ENCODE measurements at regions not wholly inside any gene's neighbourhood (a gene's known extent, or its start where the extent isn't known, plus 50 kb on each side); places are given as distances from the start of the nearest gene placed in this dataset.

DNA sequence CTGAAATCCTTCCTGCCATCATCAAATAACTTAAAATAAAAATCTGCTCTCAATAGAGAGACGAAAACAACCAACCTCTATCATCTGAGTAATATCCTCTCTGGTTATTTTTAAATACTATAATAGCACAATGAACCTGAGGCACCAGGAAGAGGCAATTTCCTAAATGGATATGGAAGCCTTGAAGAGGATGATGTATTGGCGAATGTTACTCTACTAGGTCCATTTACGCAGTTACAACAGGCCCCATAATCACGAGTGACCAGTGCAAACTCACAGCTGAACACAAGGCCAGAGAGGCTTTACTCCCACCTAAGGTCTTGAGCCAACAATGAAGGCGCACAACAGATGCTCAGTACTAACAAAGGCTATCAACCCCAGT lies 678.8 kb upstream of the NR3C2 start:
- DNase-seq (ENCODE audit: low spot score), result no peak

DNA sequence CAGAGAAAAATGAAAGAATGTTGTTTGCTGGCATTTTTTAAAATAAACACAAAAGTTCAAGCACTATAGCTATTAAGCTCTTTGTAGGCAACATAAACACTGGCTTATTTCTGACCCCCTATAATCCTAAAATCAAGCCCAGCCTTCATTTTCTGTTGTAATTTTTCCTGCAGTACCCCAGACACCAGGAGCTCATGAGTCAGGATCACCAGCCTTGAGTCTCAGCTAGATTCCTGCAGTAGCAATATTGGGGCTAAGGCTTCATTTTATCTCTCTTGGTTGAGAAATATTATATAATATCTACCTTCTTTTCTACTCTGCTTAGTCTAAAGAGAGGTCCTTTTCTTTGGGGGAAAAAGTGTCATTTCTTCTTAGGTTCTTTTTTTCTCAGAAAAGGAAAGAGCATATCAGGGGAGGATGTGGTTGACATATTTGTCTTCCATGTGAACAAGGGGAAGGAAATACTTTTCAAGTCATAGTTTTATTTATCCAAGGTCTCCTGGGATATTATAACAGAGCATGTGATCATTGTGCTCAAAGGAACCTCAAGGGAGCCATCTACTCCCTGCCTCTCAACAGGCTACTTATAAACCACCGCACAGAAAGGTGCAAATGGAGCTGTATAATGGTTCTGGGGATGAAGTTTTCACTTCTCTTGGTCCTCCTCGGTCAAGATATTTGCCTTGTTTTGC lies 678.3 kb upstream of the NR3C2 start:
- no peak for DNase-seq (ENCODE audit: low spot score)

DNA sequence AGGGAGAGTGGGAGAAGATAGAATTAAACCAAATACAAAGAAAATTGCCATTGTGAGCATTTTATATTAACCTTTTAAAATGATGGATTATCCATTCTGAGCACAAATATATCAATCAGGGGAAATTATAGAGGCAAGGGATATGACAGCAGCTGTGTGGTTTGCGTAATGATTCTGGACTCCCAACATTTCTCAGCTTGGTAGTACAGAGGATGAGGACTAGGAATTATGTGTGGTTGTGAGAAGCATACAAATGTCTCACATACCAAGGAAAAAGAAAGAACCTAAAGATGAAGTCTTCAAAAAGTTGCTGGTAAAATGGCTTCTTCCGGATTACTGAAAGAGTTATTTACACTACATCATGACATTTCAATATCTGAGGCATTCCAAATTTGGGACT lies 674.6 kb upstream of the NR3C2 start:
- no peak for DNase-seq (ENCODE audit: low spot score)

DNA sequence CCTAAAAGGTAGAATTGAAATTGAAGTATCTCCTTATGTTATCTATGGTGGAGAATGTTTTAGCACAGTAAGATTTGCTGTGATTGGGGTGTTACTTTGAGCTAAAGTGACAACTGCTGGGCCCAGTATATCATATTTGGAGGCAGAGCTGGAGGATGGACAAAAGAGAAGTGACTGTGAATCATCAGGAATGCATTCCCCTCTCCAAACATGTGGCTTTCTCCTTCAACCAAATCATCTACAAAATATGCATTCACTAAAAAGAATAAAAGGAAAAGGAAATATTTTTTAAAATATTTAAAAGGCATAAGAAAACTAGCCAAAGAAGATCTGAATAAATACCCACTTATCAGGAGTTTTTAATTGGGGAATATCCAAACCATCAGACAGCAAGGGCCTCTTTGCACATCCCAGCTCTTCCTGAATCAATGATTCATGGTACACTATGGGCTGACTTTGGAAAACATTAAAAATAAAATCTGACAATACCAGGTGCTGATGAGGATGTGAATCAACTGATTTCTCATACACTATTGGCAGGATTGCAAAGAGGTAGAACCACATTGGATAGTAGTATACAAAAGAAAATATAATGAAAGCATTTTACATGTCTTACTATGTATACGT lies 671.7 kb upstream of the NR3C2 start:
- no peak for DNase-seq (ENCODE audit: low spot score)

DNA sequence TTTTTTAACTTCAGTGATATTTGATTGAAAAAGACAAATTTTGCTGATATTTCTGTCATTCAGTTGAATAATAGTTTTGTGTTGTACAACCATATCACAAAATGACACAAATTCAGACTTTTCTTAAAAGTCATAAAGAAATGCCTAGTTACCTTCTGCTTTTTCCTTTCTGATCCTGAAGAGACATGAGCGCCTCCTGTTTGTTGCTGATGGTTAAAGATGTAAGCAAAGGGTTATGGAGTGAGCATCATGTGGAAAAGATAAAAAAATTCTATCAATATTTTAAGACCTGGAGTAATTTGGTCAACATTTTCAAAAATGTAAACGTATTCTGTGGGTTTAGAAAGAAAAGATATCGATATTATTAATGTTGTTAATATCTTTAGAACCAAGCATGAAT lies 669.9 kb upstream of the NR3C2 start:
- DNase-seq (ENCODE audit: low spot score), result no peak

DNA sequence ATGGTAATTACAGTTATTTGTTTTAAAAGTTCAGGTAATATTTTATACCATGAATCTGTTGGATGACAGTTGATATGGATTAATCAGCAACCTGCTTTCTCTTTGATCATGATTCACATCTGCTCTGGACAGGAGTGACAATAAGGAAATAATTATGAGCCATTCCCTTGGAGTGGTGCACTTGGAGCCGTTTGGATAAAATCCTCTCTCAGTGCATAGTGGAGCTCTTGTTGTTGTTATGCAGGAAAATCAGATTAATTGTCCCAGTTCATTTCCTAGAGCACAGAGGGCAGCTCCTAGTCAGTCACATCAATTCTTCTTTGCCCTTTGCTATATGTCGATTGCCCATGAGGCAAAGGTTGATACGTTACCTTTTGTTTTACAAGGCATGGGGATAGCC lies 668.3 kb upstream of the NR3C2 start:
- no peak for DNase-seq (ENCODE audit: low spot score)

DNA sequence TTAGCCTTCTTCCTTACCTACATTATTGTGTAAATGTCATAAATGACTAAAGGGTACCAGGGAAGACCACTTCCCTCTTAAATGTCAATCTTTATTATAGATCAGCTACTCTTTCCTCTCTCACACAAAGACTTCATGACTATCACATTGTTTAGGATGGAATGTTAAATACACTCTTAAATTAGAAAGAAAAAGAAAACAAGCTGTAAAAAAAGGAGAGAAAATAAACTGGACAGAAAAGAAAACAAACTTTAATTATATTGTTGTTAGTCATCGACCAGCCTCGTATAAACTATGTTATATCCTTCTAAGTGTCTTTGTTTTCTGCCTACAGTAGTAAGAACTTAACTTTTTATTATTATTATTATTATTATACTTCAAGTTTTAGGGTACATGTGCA lies 666.4 kb upstream of the NR3C2 start:
- DNase-seq (ENCODE audit: low spot score), result no peak

DNA sequence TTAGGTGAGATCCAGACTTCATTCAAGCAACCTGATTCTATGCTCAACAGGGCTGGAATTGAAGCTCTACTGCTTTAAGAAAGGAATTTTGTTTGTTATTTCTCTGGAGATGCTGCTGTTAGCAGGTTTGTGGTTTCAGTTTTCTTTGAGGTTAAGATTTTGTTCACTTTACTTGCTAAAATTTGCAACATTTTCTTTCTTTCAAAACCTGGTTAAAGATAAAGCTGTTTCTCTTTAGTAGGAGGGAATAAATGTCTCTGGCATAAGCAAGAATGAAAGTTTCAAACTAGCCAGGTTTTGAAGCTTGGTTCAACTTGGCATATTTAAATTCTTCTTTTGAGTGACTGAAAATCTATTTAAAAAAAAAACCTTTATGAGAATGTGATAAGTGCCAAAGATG lies 660.6 kb upstream of the NR3C2 start:
- DNase-seq (ENCODE audit: low spot score), result no peak

DNA sequence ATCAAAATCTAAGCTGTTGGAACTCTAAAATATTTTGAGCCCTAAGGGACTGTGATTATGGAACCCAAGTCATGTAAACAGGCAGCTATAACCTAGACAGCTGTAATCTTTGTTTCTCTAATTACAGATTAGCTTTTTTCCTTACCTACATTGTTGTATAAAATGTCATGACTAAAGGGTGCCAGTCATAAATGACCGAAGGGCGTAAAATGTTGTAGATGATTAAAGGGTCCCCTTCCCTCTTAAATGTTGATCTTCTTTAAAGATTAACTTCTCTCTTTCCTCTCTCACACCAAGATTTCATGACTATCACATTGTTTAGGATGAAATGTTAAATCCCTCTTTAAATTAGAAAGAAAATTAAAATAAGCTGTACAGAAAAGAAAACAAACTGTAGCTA lies 659.4 kb upstream of the NR3C2 start:
- no peak for DNase-seq (ENCODE audit: low spot score)

DNA sequence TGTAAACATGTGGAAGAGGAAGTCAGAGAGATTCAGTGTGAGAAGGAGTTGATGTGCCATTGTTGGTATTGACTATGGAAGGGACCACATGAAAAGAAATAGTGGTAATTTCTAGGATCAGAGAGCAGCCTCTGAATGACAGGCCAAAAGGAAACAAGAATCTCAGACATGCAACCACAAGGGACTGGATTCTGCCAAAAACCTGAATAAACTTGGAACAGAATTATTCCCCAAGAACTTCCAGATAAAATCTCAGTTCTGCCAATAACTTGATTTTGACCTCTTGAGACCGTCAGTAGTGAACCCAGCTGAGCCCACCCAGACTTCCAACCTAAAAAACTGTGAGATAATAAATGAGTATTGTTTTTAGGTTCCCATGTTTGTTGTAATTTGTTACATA lies 653.6 kb upstream of the NR3C2 start:
- no peak for DNase-seq (ENCODE audit: low spot score)

DNA sequence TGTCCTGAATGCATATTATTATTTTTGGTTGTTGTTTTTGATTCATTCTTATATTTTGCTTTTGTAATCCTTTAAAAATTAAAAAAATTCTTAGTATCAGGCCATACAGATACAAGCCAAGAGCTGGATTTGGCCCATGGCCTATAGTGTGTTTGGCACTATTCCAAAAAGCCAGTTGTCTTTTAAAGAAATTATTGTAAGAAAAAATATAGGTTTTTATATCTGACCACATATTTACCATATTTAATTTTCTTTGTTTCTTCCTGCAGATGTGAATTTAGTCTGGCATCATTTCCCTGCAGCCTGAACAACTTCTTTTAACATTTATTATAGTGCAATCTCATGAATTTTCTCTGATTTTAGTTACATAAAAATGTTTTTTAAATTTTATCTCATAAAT lies 652.8 kb upstream of the NR3C2 start:
- no peak for DNase-seq (ENCODE audit: low spot score)

DNA sequence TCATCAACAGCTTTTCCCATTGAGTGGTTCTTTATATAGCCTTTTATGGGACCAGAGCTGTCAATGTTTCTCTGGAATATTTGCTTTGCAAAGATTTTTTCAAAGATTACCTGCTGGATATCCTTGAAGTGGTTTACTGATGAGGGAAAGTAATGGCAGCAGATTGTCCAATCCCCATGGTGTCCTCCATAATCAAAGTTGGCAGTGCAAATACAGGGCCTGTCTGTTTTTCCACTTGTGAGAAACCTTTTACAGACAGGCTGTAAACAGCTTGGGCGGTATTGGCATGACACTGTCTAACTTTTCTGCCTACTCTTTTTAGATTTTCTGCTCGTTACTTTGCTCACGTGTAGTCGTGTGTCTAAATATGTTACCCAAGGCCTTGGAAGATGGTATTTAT lies 641.9 kb upstream of the NR3C2 start:
- no peak for DNase-seq (ENCODE audit: low spot score)

DNA sequence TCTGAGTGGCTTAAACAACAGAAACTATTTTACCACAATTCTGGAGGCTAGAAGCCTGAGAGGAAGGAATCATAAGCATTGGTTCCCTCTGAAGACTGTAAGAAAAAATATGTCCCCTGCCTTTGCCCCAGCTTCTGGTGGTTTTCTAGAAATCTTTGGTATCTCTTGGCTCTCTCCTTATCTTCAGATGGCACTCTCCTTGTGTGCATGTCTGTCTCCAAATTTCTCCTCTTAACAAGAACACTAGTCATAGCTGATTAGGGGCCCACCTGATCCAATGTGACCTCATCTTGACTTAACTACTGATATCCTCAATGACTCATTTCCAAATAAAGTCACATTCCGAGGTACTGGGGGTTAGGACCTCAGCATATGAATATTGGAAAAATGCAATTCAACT lies 635.0 kb upstream of the NR3C2 start:
- DNase-seq (ENCODE audit: low spot score), result no peak

DNA sequence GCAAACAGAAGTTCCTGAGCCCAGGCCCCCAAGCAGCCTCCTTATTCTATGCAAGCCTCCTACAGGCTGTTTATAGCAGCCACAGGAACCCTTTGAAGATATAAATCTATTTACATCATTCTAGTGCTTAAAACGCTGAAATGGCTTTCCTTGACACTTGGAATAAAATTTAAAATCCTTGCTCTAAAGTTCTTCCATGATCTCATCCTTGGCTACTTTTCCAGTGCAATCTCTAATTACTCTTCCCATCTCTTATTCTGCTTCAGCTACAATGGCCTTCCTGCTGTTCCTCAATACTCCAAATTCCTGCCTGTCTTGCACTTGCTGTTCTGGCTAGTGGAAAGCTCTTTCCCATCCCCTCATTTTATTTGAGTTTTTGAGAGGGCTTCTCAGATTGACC lies 634.2 kb upstream of the NR3C2 start:
- no peak for DNase-seq (ENCODE audit: low spot score)

DNA sequence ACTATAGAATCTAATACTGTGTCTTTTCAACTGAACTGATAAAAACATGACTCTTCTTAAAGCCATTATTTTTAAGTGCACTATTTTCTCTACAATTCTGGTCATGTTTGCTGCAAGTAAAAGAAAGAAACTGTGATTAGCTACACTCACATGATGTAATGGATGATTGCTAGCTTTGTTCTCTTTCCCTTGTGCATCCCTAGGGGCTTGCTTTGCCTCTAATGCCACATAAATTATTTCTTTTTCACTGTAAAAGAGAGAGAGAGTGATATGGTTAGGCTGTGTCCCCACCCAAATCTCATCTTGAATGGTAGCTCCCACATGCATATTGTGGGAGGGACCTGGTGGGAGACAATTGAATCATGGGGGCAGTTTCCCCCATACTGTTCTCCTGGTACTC lies 630.2 kb upstream of the NR3C2 start:
- no peak for DNase-seq (ENCODE audit: low spot score)

DNA sequence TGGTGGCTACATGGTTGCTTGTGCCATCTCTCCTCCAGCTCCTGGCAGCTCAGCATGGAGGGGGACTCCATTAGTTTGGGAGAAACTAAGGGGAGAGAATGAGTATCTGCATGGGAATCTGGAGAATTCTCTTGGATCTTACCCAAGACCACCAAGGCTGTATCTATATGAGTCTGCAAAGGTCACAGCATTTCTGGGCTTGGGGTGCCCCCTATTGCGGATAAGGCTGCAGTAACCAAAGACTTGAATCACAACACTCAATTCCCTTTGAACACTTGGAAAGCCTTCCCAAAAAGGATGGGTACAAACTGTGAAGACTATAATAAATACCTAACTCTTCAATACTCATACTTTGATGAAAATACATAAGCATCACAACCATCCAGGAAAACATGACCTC lies 623.5 kb upstream of the NR3C2 start:
- no peak for DNase-seq (ENCODE audit: low spot score)

DNA sequence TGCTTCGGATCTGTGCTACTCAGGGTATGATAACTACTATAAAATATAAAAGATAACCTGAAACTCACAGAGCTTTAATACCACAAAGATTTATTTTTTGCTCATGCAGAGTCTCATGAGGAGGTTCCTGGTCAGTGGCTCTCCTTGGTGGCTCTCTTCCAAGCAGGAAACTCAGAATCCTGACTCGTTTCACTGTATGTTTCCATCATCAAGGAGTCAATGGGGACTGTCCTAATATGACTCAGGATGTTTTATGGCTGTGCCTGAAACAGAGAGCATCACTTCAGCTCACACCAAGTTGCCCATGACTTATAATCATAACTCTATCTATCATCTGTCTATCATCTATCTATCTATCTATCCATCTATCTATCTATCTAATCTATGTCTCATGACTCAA lies 620.8 kb upstream of the NR3C2 start:
- DNase-seq (ENCODE audit: low spot score), result no peak

DNA sequence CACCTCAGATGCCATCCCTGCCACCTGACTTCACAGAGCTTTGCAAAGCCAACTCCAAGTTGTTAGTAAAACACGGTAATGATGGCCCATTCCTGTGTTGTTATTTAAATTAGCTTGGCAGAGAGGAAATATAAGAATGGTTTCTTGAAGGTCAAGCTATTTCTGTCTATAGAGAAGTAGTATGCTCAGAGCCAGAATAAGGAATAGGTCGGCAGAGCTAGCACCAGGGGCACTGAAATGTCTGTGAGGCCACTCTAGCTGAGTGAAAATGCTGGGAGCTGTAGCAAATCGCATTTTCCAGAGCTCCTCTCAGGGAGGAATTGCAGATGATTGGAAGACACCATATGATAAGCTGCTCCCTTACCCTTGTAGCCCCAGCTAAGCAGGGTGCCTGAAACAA lies 615.4 kb upstream of the NR3C2 start:
- DNase-seq (ENCODE audit: low spot score), result no peak

DNA sequence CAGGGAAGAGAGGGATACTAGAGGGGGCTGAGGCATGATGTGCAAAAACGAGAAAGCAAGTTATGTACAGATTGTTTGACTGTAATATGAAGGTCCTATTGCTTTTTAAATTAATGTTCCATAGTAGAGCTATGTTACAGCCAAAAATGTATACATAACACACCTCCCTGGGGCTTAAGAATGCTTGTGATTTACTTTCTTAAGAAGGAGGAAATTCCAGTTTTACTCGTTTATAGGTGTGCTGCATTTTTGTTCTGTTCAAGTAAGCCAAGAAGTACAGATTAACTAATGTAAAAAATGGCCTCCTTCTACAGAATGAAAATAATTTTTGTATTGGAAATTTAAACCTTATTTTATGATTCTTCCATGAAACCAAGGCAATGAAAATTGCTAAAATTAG lies 614.4 kb upstream of the NR3C2 start:
- no peak for DNase-seq (ENCODE audit: low spot score)

DNA sequence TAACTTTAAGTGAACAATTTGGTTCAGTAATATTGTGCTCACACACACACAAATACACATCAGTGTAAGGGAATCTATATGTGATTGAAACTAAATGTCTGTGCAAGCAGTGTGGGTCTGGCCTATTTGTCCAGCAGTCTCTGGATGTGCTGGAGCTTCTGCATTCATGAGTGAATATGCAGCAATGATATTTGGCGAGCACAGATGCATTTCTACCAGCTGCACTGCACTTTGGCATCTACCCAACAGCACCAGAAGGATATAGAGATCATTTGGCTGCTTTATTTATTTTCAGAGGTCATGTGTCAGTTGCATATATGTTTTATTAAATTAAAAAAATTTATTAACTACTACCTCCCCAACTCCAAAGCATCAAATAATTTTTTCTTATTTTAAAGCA lies 613.4 kb upstream of the NR3C2 start:
- no peak for DNase-seq (ENCODE audit: low spot score)

DNA sequence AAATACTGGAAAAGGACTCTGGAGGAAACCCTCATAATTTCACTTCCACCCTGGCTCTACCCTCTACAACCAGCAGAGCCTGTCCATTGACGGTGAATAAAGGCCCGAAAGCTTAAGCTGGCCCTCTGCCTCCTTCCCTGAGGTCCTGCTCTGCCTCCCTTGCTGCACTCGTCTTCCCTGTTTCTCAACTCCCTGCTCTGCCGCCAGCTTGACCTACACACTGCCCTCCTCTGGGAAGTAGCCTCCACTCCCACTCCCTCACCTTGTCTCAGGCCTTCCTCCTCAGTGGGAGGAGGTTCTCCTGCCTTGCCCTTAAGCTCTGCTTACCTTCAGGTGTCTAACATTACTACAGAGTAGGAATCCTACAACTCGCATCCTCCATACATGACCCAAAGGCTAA lies 608.6 kb upstream of the NR3C2 start:
- DNase-seq (ENCODE audit: low spot score), result no peak

DNA sequence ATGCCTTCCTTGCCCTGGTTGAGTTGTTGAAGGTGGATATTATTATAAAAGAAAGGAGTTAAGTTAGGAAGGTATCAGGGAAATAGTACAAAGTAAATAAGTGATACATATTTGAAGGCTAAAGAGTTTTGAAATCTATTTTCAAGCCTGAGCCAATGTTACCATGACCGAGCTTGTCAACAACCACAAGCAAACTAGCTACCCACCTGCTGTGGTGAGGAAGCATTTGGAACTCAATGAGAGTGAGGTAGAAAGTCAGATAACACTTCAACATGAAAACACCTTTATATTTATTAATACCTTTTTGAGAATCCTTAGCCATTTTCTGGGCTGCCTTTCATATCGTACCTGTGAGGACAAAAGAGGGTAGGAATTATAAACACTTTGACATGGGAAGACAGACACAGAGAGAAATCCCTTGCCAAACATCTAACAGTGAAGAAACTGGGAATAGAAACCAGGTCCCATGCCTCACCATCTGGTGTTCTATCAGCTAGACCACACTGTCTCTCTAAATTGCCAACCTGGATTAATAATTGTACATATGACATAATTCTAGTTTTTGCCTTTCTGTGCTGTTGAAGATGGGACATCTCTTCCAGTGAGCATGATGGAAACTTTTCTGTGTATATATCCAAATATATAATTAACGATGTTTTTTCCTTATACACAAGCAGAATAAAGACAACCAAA lies 606.4 kb upstream of the NR3C2 start:
- DNase-seq (ENCODE audit: low spot score), result no peak

DNA sequence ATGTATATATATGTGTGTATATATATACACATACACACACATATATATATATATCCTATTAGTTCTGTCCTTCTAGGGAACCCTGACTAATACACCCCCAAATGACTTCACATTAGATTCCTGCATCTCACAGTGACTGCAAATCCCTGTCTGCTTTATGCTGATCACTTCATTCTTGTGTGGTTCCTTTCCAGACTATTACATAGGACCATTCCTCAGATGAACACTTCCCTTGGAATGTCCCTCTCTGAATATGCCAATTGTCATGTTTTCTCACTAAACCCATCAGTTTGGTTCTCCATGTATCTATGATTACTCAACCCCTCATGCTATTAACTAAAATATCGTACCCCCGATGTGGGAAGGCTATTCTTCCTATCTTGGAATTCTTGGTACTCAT lies 605.2 kb upstream of the NR3C2 start:
- no peak for DNase-seq (ENCODE audit: low spot score)

DNA sequence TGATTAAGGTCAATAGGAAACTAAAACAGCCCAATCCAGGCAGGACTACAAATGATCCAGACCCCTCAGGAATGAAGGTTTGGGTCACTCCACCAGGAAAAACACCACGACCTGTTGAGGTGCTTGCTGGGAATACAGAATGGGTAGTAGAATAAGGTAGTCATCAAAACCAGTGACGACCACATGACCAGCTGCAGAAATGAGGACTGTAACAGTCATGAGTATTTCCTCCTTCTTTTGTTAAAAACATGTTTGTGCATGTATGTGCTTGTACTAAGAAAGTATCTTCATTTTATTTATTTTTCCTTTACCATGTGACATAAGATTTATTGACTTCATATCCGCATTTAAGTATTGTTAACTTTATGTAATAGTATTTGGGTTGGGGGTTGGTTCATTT lies 603.5 kb upstream of the NR3C2 start:
- no peak for DNase-seq (ENCODE audit: low spot score)

Data from activated CD4-positive, alpha-beta T cell treated with anti-CD3 and anti-CD28 coated beads, Interleukin-2, Interleukin-4, amounts not matched to agents 100 ng/mL and 50 ng/mL, durations not matched to agents 16 hours and 8 hours (primary cell).